Rectal smooth muscle tissue (tissue), 1 donor: ENCODE measurements at regions not wholly inside any gene's neighbourhood (a gene's known extent, or its start where the extent isn't known, plus 50 kb on each side); places are given as distances from the start of the nearest gene placed in this dataset.

Experiments used
- H3K27ac ChIP-seq: one replicate; pipeline ENCODE4 v1.7.0; 2013; ENCODE audit warnings: low read depth, low read length, inconsistent platforms
- H3K27me3 ChIP-seq: one replicate; pipeline ENCODE4 v1.7.0; 2013; ENCODE audit warnings: low read length; ENCODE audit not compliant: control insufficient read depth, insufficient read depth
- H3K36me3 ChIP-seq: one replicate; pipeline ENCODE4 v1.7.0; 2013; ENCODE audit warnings: low read length; ENCODE audit not compliant: control insufficient read depth, insufficient read depth
- H3K4me1 ChIP-seq: one replicate; pipeline ENCODE4 v1.7.0; 2013; ENCODE audit warnings: low read length; ENCODE audit not compliant: control insufficient read depth, insufficient read depth
- H3K4me3 ChIP-seq: one replicate; pipeline ENCODE4 v1.7.0; 2013; ENCODE audit warnings: low read length
- H3K9ac ChIP-seq: one replicate; pipeline ENCODE4 v1.7.0; 2013; ENCODE audit warnings: low read length

DNA sequence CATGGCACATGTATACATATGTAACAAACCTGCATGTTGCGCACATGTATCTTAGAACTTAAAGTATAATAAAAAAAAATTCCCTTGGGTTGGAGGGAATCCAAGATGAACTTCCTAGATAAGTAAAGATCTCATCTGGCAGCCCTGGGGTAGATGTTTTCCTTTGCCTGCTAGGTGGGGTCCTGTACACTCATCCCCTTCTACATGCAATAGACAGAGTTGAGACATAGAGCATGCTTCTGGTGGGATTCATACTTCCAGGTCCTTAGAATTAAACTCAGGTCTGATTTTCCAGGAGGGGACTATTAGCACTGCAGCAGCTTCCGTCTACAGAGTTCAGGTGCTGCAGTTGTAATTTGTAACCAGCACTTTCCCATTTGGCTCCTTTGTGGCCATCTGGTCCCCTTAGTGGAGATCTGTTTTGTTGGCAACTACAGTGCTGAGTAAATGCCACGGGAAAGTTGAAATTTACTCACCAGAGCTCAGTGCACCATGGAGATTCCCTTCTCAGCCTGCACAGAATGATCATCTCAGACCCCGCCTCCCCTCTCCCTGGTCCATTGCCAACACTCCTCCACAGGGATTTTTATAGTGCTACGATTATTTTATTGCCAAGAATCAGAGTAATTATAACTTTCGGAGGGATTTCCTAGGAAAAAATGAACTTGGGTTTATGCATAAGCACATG is 220.1 kb upstream of the E2F8 start:
- Histone ChIP-seq H3K9ac (no peak overlapping the region), H3K36me3 (no peaks in the 10 kb centered on the region), H3K4me1 (no peaks in the 10 kb centered on the region), H3K4me3 (no peak overlapping the region), H3K27ac (no peak overlapping the region), H3K27me3 (no peaks in the 10 kb centered on the region)

DNA sequence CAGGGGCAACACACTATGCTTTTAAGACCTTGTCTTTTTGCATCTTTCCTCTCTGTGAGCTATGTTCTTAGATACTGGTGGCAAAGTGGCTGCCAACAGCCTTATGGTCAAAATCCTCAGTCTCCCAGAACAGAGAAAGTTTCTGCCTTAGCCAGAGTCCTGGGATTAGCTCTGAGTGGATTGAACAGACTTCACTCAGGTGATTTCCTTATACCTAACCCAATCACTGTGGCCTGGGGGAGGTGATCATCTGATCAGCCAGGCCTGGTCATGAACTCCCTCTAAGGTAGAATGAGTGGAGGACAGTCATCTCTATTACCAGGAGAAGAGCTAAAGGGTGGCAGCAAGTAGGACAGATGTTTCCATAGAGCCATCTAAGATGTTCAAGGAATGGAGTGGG is 218.5 kb upstream of the E2F8 start:
- Histone ChIP-seq H3K4me1 (no peaks in the 10 kb centered on the region), H3K27ac (no peak overlapping the region), H3K4me3 (no peak overlapping the region), H3K27me3 (no peaks in the 10 kb centered on the region), H3K36me3 (no peaks in the 10 kb centered on the region), H3K9ac (no peak overlapping the region)

DNA sequence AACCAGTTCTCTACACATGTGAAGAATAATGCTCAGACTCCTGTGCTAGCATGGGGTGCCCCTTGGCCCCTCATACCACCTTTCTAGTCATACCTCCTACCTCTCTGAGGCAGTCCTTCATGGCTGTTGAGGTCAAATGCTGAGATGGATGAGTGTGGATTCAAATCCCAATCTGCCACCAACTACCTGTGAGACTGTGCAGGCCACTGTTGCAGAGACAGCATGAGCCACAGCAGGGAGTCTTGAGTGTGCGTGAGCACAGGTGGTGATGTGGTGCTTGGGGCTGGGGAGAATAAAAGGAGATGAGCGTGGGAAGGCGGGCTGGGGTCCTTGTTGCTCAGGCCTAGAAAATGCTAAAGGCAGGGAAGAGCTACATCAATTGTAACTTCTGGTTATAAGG is 218.0 kb upstream of the E2F8 start:
- Histone ChIP-seq H3K36me3 (no peaks in the 10 kb centered on the region), H3K4me3 (no peak overlapping the region), H3K27ac (no peak overlapping the region), H3K27me3 (no peaks in the 10 kb centered on the region), H3K4me1 (no peaks in the 10 kb centered on the region), H3K9ac (no peak overlapping the region)

DNA sequence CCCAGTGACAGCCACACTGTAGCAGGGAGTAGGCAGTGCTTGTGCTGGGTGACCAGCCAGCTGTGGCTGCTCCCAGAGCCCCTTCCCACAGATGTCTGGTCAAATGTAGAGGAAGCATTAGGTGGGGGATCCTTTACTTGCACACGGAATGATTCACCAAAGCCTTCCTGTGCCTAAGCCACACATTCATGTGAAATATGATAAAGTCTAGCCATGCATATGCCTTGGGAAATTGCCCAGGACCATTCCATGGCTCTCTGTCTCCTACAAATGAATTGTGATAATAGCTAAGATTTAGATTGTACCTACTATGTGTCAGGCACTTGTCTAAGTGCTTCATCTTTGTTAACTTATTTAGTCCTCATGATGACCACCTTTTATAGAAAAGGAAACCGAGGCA is 217.5 kb upstream of the E2F8 start:
- no peaks in the 10 kb centered on the region for H3K27me3 ChIP-seq
- H3K36me3 ChIP-seq, result no peaks in the 10 kb centered on the region
- H3K4me1 ChIP-seq, result no peaks in the 10 kb centered on the region
- no peak overlapping the region for H3K4me3 ChIP-seq
- no peak overlapping the region for H3K9ac ChIP-seq
- no peak overlapping the region for H3K27ac ChIP-seq

DNA sequence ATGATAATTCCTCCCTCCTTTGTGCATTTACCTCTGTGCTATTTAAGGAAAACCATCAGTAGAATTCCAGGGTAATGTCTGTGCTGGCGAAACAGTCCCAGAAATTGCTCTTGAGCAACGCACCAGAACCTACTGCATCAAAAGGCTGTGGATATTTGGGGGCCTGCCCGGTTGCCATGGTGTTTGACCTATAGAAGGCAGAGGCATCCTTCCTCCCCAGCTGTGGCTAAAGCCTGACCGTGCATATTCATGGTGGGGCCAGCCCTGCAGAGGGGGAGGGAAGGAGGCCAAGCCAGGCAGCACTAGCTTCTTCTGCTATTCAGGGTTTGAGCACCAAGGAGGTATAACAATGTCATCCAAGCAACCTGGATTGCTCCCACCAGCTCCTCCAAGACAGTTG is 215.0 kb upstream of the E2F8 start:
- H3K36me3 ChIP-seq, result no peaks in the 10 kb centered on the region
- H3K27me3 ChIP-seq, result no peaks in the 10 kb centered on the region
- H3K27ac ChIP-seq, result no peak overlapping the region
- H3K9ac ChIP-seq, result no peak overlapping the region
- H3K4me1 ChIP-seq, result no peaks in the 10 kb centered on the region
- H3K4me3 ChIP-seq, result no peak overlapping the region

DNA sequence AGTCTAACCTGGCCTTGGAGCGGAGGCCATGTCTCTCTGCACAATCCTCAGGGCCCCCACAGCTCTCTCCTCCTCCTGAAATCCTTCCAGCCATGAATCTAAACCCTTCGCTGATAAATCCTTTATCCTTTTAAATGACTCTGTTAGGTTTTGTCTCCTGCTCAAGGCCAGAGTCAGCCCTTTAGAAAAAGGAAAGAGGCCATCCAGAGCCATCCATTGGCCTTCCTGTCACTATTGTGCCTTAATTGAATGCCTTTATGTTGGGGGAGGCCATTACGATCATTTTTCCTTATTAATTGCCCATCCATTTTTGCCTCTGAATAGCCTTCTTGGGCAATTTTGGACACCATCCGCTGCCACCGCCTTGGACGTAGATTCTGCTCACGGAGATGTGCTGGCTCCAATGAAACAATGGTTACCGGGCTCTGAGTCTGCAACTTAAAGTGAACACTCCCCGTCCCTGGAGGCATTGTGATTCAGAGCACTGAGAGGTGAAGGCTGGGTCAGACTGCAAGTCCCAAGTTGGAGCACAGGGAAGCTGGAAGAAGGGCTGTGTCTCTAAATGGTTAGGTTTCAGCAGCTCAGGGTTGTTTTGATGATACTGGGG is 213.0 kb upstream of the E2F8 start:
- no peak overlapping the region for H3K9ac ChIP-seq
- H3K27me3 ChIP-seq, result no peaks in the 10 kb centered on the region
- H3K27ac ChIP-seq, result no peak overlapping the region
- H3K4me1 ChIP-seq, result no peaks in the 10 kb centered on the region
- no peaks in the 10 kb centered on the region for H3K36me3 ChIP-seq
- no peak overlapping the region for H3K4me3 ChIP-seq

DNA sequence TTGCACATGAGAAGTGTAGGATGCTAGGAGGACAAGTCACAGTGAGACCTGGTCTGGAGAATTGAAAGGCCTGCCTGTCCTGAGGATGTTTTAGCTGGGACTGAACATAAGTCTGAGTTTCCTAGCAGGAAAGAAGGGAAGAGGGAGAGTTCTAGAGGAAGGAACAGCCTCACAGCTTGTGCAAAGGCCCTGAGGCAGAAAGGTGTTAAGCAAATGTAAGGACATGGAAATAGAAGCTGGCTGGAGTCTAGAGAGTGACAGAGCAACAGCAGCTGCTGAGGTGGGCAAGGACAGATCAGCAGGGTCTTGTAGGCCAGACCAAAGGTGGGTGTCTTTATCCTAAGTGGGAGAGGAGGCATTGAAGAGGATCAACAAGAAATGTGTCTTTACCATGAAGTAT is 210.9 kb upstream of the E2F8 start:
- Histone ChIP-seq H3K27ac (no peak overlapping the region), H3K27me3 (no peaks in the 10 kb centered on the region), H3K4me1 (no peaks in the 10 kb centered on the region), H3K9ac (no peak overlapping the region), H3K4me3 (no peak overlapping the region), H3K36me3 (no peaks in the 10 kb centered on the region)

DNA sequence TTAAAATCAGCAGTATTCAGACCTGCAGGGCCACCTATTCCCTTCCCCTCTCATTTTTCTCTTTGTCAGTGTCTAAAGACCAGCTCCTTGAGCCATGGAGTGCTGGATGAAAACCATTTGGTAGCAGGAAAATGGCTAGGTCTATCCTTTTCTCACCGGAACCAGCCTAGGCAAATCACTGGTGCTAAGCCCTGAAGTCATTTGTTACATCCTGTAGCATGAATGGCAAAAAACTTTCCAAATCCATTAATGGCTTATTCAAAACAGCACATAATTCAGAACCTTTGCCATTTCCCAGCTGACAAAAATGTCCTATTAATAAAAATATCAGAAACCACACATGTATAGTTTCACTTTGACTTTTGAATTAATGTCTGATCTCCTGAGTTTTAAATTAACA is 209.5 kb upstream of the E2F8 start:
- no peaks in the 10 kb centered on the region for H3K27me3 ChIP-seq
- no peaks in the 10 kb centered on the region for H3K36me3 ChIP-seq
- no peaks in the 10 kb centered on the region for H3K4me1 ChIP-seq
- H3K4me3 ChIP-seq, result no peak overlapping the region
- H3K27ac ChIP-seq, result no peak overlapping the region
- H3K9ac ChIP-seq, result no peak overlapping the region

DNA sequence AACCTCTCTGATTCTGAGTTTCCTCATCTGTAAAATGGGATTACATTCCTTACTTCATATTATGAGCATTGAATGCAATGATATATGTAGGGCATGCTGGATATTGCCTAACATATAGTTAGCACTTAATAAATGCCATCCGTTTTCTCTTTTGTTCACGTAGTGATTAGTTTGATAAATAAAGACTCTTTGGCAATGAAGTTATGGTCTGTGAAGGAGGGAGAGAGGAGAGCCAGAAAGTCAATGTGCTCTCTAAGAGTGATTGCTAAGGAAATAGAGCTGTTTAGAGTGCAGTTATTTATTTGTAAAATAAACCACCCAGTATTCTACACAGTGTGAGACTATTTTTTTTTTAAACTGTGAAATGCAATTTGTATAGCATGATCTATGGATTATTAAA is 207.9 kb upstream of the E2F8 start:
- Histone ChIP-seq H3K4me3 (no peak overlapping the region), H3K36me3 (no peaks in the 10 kb centered on the region), H3K27ac (no peak overlapping the region), H3K27me3 (no peaks in the 10 kb centered on the region), H3K4me1 (no peaks in the 10 kb centered on the region), H3K9ac (no peak overlapping the region)

DNA sequence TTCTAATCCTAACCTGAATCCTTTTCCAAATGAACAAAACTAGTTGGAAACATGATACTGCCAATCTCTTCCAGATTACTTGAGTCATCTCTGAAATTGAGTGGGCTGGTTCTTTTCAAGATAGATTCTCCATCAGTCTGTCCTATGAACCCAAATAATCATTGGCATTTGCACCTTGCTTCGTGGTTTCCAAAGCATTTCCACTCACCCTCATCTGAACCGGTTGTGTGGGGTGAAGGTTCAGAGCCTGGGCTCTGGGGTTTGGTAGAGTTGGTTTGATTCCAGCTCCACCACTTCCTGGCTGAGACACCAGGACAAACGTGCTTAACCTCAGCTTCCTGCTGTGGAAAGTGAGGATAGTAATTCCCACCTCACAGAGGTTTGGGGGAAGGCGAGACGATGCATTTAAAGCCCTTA is 206.4 kb upstream of the E2F8 start:
- Histone ChIP-seq H3K27me3 (no peaks in the 10 kb centered on the region), H3K27ac (no peak overlapping the region), H3K9ac (no peak overlapping the region), H3K4me1 (no peaks in the 10 kb centered on the region), H3K36me3 (no peaks in the 10 kb centered on the region), H3K4me3 (no peak overlapping the region)

DNA sequence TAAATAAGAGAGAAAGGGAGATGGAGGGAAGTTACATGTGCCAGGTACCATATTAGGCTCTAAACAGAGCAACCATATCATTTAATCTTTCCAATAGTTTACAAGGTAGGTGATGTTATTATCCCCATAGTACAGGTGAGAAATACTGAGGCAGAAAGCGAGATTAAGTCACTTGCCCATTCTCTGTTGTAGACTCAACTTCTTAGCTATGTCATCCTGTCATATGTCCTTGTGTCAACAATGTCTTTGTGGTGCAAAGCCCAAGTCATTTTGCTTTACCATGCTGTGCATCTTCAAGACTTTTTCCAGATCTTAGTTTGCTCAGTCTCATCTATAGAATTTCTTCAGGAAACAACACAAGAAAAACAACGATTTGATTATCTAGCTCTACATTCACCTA is 205.0 kb upstream of the E2F8 start:
- no peaks in the 10 kb centered on the region for H3K4me1 ChIP-seq
- H3K36me3 ChIP-seq, result no peaks in the 10 kb centered on the region
- H3K9ac ChIP-seq, result no peak overlapping the region
- H3K27ac ChIP-seq, result no peak overlapping the region
- H3K27me3 ChIP-seq, result no peaks in the 10 kb centered on the region
- no peak overlapping the region for H3K4me3 ChIP-seq

DNA sequence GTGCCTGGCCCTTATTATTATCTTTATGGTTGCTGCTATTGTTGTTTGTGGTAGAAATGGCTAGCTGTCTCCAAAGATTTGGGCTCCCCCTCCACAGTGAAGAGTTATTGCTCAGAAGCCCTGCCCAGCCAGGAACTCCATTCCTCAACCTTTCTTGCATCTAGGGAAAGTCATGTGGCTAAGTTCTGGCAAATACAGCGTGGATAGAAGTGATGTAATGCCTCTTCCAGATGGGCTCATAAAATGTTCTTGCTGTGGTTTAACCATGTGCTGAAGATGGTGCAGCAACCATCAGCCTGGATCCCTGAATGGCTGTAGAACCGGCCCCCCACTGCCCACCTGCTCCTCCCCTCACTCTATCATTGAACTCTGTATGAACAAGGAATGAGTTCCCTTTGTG is 203.5 kb upstream of the E2F8 start:
- H3K4me3 ChIP-seq, result no peak overlapping the region
- H3K27me3 ChIP-seq, result no peaks in the 10 kb centered on the region

DNA sequence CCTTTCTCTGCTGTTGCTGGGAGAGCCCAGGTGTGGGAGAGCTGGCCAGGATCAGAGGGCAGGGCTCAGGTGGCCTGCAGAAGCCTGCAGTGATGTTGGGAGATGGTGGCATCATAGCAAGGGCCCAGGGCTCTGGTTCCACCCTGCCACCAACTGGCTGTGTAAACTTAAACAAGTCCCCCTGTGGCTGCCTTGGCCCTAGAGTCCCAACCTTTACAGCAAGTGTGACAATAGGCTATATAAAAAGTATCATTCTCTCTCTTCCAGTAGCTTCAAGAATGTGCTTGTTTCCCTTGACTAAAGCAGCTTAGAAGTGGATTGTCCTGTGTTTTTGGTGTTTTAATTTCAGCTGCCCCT is 201.8 kb upstream of the E2F8 start:
- no peak overlapping the region for H3K9ac ChIP-seq
- no peaks in the 10 kb centered on the region for H3K36me3 ChIP-seq
- no peak overlapping the region for H3K4me3 ChIP-seq
- H3K27ac ChIP-seq, result no peak overlapping the region
- no peaks in the 10 kb centered on the region for H3K4me1 ChIP-seq
- no peaks in the 10 kb centered on the region for H3K27me3 ChIP-seq

More for the DNA sequence above, 203.5 kb upstream of the E2F8 start:
- no peaks in the 10 kb centered on the region for H3K36me3 ChIP-seq
- H3K27ac ChIP-seq, result no peak overlapping the region
- no peaks in the 10 kb centered on the region for H3K4me1 ChIP-seq
- H3K9ac ChIP-seq, result no peak overlapping the region
